GM23338 (cell line): ENCODE measurements at regions not wholly inside any gene's neighbourhood (a gene's known extent, or its start where the extent isn't known, plus 50 kb on each side); places are given as distances from the start of the nearest gene placed in this dataset.

Experiments used
- ATAC-seq: fragments of 200-7000 bp; cut with Tn5 transposase; 3 replicates; pipeline ENCODE4 v1.9.1; 2020
- DNase-seq: peaks from one replicate; pipeline ENCODE4 v3.0.0-alpha.2; 2015; ENCODE audit warnings: low spot score
- H2AFZ ChIP-seq: fragments of 200-600 bp; sonication (generic); 2 replicates; pipeline ENCODE4 v1.8.0; 2016; ENCODE audit warnings: antibody characterized with exemption, mild to moderate bottlenecking, moderate library complexity
- H3F3A ChIP-seq: fragments of 200-600 bp; sonication (generic); replicated peaks from 2 replicates; pipeline ENCODE4 v1.8.0; 2017; ENCODE audit warnings: antibody characterized with exemption, mixed run types, low read depth
- H3K27ac ChIP-seq: fragments of 200-600 bp; sonication (generic); 2 replicates; pipeline ENCODE4 v1.6.1; 2016; ENCODE audit warnings: low read depth
- H3K27me3 ChIP-seq: fragments of 200-600 bp; sonication (generic); 2 replicates; pipeline ENCODE4 v1.8.0; 2016; ENCODE audit warnings: mild to moderate bottlenecking, mixed run types, moderate library complexity; ENCODE audit not compliant: insufficient read depth
- H3K36me3 ChIP-seq: fragments of 200-600 bp; sonication (generic); 2 replicates; pipeline ENCODE4 v1.8.0; 2016; ENCODE audit warnings: mild to moderate bottlenecking; ENCODE audit not compliant: insufficient read depth
- H3K4me1 ChIP-seq: fragments of 200-600 bp; sonication (generic); 2 replicates; pipeline ENCODE4 v1.8.0; 2016; ENCODE audit warnings: mild to moderate bottlenecking, moderate library complexity; ENCODE audit not compliant: insufficient read depth
- H3K4me2 ChIP-seq: fragments of 200-600 bp; sonication (generic); 2 replicates; pipeline ENCODE4 v1.7.1; 2017; ENCODE audit warnings: mixed run types
- H3K4me3 ChIP-seq: fragments of 200-600 bp; sonication (generic); 2 replicates; pipeline ENCODE4 v1.6.1; 2016; ENCODE audit warnings: mixed run types
- H3K79me2 ChIP-seq: fragments of 200-600 bp; sonication (generic); replicated peaks from 2 replicates; pipeline ENCODE4 v1.8.0; 2017; ENCODE audit warnings: mild to moderate bottlenecking; ENCODE audit not compliant: insufficient read depth
- H3K9me2 ChIP-seq: fragments of 200-600 bp; sonication (generic); 2 replicates; pipeline ENCODE4 v1.8.0; 2017; ENCODE audit not compliant: insufficient read depth
- H4K20me1 ChIP-seq: fragments of 200-600 bp; sonication (generic); replicated peaks from 2 replicates; pipeline ENCODE4 v1.8.0; 2017; ENCODE audit warnings: mild to moderate bottlenecking; ENCODE audit not compliant: insufficient read depth
- H3K27ac Mint-ChIP-seq: 2 replicates; pipeline ENCODE4 v1.8.0; 2020; ENCODE audit warnings: inconsistent platforms, mild to moderate bottlenecking, moderate library complexity, mixed read lengths
- H3K27me3 Mint-ChIP-seq: 3 replicates; pipeline ENCODE4 v1.8.0; 2022; ENCODE audit warnings: low read depth, mild to moderate bottlenecking, moderate library complexity, mixed read lengths, inconsistent platforms; ENCODE audit not compliant: insufficient read depth, poor library complexity
- H3K36me3 Mint-ChIP-seq: 3 replicates; pipeline ENCODE4 v1.8.0; 2021; ENCODE audit warnings: low read depth, mild to moderate bottlenecking, inconsistent platforms, moderate library complexity, mixed read lengths
- H3K4me1 Mint-ChIP-seq: 3 replicates; pipeline ENCODE4 v1.8.0; 2020; ENCODE audit warnings: mild to moderate bottlenecking, inconsistent platforms, mixed read lengths
- H3K4me3 Mint-ChIP-seq: 3 replicates; pipeline ENCODE4 v1.8.0; 2021; ENCODE audit warnings: moderate library complexity, mild to moderate bottlenecking, inconsistent platforms, mixed read lengths
- H3K9me3 Mint-ChIP-seq: 3 replicates; pipeline ENCODE4 v1.8.0; 2020; ENCODE audit warnings: moderate library complexity, mild to moderate bottlenecking, inconsistent platforms, mixed read lengths
- NANOG ChIP-seq: IDR thresholded peaks from 2 replicates; pipeline ENCODE4 v1.6.1; 2016; ENCODE audit warnings: antibody characterized with exemption, borderline replicate concordance
- POLR2AphosphoS5 ChIP-seq: IDR thresholded peaks from 2 replicates; pipeline ENCODE4 v1.6.1; 2016; ENCODE audit warnings: antibody characterized with exemption, low read depth
- ZNF114 ChIP-seq: fragments of 250-450 bp; sonication (Bioruptor Pico); IDR thresholded peaks from 2 replicates; pipeline ENCODE4 v1.5.0; 2020; ENCODE audit warnings: mild to moderate bottlenecking, moderate library complexity
- TF ChIP-seq, protein P1 (sequence below): fragments of 250-450 bp; sonication (Bioruptor Pico); IDR thresholded peaks from 2 replicates; pipeline ENCODE4 v1.5.0; 2020; ENCODE audit warnings: mild to moderate bottlenecking, moderate library complexity
- TF ChIP-seq, protein P2 (sequence below): IDR thresholded peaks from one replicate; pipeline ENCODE4 v1.6.1; 2018; ENCODE audit warnings: antibody characterized with exemption; ENCODE audit not compliant: unreplicated experiment
- TF ChIP-seq, protein P3 (sequence below): IDR thresholded peaks from 2 replicates; pipeline ENCODE4 v1.6.1; 2016; ENCODE audit warnings: antibody characterized with exemption

DNA sequence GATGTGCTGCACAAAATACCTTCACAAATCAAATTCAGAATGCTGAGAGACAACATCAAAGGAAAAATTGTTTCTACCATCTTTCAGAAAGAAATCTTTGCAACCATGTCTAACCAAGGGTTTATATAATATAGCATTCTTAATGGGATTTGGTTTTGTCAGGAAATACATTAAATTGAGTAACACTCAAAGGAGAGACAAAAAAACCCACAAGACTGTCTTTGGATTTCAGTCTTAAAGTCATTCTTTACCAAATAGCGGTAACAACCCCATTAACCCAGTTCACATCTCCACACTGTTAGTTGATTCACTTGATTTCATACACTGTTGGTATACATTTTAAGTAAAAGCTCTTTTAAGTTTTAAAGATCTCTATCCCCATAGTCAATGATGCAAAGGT, 145.7 kb upstream of the EDNRA start:
- H3K27ac ChIP-seq, result no peak overlapping the region
- Mint-ChIP-seq H3K4me1 (no peaks in the 10 kb centered on the region), H3K27ac (no peak overlapping the region), H3K9me3 (no peaks in the 10 kb centered on the region), H3K27me3 (no peaks in the 10 kb centered on the region), H3K36me3 (no peaks in the 10 kb centered on the region), H3K4me3 (no peak overlapping the region)
- no peaks in the 10 kb centered on the region for H3K79me2 ChIP-seq
- peaks cover 5% of the 10 kb centered on the region for H3K9me2 ChIP-seq
- no peak for DNase-seq
- no peaks in the 10 kb centered on the region for H3F3A ChIP-seq
- H3K27me3 ChIP-seq, result no peaks in the 10 kb centered on the region
- ATAC-seq, result no peak
- H3K4me1 ChIP-seq, result no peaks in the 10 kb centered on the region
- TF ChIP-seq, protein P1, sequence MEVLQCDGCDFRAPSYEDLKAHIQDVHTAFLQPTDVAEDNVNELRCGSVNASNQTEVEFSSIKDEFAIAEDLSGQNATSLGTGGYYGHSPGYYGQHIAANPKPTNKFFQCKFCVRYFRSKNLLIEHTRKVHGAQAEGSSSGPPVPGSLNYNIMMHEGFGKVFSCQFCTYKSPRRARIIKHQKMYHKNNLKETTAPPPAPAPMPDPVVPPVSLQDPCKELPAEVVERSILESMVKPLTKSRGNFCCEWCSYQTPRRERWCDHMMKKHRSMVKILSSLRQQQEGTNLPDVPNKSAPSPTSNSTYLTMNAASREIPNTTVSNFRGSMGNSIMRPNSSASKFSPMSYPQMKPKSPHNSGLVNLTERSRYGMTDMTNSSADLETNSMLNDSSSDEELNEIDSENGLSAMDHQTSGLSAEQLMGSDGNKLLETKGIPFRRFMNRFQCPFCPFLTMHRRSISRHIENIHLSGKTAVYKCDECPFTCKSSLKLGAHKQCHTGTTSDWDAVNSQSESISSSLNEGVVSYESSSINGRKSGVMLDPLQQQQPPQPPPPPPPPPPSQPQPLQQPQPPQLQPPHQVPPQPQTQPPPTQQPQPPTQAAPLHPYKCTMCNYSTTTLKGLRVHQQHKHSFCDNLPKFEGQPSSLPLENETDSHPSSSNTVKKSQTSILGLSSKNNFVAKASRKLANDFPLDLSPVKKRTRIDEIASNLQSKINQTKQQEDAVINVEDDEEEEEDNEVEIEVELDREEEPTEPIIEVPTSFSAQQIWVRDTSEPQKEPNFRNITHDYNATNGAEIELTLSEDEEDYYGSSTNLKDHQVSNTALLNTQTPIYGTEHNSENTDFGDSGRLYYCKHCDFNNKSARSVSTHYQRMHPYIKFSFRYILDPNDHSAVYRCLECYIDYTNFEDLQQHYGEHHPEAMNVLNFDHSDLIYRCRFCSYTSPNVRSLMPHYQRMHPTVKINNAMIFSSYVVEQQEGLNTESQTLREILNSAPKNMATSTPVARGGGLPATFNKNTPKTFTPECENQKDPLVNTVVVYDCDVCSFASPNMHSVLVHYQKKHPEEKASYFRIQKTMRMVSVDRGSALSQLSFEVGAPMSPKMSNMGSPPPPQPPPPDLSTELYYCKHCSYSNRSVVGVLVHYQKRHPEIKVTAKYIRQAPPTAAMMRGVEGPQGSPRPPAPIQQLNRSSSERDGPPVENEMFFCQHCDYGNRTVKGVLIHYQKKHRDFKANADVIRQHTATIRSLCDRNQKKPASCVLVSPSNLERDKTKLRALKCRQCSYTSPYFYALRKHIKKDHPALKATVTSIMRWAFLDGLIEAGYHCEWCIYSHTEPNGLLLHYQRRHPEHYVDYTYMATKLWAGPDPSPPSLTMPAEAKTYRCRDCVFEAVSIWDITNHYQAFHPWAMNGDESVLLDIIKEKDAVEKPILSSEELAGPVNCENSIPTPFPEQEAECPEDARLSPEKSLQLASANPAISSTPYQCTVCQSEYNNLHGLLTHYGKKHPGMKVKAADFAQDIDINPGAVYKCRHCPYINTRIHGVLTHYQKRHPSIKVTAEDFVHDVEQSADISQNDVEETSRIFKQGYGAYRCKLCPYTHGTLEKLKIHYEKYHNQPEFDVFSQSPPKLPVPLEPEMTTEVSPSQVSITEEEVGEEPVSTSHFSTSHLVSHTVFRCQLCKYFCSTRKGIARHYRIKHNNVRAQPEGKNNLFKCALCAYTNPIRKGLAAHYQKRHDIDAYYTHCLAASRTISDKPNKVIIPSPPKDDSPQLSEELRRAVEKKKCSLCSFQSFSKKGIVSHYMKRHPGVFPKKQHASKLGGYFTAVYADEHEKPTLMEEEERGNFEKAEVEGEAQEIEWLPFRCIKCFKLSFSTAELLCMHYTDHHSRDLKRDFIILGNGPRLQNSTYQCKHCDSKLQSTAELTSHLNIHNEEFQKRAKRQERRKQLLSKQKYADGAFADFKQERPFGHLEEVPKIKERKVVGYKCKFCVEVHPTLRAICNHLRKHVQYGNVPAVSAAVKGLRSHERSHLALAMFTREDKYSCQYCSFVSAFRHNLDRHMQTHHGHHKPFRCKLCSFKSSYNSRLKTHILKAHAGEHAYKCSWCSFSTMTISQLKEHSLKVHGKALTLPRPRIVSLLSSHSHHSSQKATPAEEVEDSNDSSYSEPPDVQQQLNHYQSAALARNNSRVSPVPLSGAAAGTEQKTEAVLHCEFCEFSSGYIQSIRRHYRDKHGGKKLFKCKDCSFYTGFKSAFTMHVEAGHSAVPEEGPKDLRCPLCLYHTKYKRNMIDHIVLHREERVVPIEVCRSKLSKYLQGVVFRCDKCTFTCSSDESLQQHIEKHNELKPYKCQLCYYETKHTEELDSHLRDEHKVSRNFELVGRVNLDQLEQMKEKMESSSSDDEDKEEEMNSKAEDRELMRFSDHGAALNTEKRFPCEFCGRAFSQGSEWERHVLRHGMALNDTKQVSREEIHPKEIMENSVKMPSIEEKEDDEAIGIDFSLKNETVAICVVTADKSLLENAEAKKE (CRISPR knock-in tag), result no peak
- no peak for TF ChIP-seq POLR2AphosphoS5
- TF ChIP-seq, protein P2, sequence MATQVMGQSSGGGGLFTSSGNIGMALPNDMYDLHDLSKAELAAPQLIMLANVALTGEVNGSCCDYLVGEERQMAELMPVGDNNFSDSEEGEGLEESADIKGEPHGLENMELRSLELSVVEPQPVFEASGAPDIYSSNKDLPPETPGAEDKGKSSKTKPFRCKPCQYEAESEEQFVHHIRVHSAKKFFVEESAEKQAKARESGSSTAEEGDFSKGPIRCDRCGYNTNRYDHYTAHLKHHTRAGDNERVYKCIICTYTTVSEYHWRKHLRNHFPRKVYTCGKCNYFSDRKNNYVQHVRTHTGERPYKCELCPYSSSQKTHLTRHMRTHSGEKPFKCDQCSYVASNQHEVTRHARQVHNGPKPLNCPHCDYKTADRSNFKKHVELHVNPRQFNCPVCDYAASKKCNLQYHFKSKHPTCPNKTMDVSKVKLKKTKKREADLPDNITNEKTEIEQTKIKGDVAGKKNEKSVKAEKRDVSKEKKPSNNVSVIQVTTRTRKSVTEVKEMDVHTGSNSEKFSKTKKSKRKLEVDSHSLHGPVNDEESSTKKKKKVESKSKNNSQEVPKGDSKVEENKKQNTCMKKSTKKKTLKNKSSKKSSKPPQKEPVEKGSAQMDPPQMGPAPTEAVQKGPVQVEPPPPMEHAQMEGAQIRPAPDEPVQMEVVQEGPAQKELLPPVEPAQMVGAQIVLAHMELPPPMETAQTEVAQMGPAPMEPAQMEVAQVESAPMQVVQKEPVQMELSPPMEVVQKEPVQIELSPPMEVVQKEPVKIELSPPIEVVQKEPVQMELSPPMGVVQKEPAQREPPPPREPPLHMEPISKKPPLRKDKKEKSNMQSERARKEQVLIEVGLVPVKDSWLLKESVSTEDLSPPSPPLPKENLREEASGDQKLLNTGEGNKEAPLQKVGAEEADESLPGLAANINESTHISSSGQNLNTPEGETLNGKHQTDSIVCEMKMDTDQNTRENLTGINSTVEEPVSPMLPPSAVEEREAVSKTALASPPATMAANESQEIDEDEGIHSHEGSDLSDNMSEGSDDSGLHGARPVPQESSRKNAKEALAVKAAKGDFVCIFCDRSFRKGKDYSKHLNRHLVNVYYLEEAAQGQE, result no peak
- TF ChIP-seq NANOG, result no peak
- TF ChIP-seq, protein P3, sequence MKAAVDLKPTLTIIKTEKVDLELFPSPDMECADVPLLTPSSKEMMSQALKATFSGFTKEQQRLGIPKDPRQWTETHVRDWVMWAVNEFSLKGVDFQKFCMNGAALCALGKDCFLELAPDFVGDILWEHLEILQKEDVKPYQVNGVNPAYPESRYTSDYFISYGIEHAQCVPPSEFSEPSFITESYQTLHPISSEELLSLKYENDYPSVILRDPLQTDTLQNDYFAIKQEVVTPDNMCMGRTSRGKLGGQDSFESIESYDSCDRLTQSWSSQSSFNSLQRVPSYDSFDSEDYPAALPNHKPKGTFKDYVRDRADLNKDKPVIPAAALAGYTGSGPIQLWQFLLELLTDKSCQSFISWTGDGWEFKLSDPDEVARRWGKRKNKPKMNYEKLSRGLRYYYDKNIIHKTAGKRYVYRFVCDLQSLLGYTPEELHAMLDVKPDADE, result no peak
- no peak for TF ChIP-seq ZNF114 (CRISPR knock-in tag)
- no peak overlapping the region for H3K4me2 ChIP-seq
- no peaks in the 10 kb centered on the region for H4K20me1 ChIP-seq
- no peak overlapping the region for H3K4me3 ChIP-seq
- no peak overlapping the region for H2AFZ ChIP-seq
- H3K36me3 ChIP-seq, result no peaks in the 10 kb centered on the region
